Activated CD8-positive, alpha-beta memory T cell treated with anti-CD3 and anti-CD28 coated beads for 4 hours (primary cell): ENCODE measurements at regions not wholly inside any gene's neighbourhood (a gene's known extent, or its start where the extent isn't known, plus 50 kb on each side); places are given as distances from the start of the nearest gene placed in this dataset.
"Not testable (repeated sequence)": the region's sequence is repeated elsewhere in the genome, so short reads cannot be mapped to it uniquely, and the experiment has no call there.

ENCODE experiments used
- DNase-seq, 2 donors: peaks; one replicate each; pipeline ENCODE4 v3.0.0-alpha.2; 2020; ENCODE audit warnings: low read depth in 2 of 2

DNA sequence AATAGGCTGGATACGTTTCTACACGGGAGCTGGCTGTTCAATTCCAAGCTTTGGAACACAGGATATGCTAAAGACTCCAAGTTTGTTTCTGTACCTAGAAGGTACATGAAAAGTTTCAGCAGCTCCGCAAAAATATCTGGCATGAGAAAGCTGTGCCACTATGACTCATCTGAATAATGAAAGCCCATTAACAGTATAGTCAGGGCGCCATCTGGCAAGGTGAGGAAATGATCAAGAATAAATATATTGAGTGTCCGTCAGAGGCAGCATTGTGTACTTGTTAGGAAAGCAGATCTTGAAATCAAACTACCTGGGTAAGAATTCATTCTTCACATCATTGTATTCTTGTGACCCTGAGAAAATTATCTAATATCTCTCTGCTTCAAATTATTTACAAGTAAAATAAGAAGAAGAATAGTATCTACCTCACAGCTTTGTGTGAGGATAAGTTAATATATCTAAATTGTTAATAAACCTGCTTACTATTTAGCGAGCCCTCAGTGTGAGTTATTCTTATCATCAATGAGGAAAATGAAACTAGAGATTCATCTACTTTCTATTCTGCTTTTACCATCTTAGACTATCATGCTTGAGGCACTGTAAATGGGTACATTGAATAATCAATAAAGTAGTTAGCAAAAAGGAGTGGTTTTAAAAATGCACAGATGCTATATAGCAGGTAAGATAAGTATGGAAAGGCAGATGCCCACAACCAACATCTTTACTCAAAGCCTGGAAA is 53.5 kb downstream of the FSCB start:
- no peak for DNase-seq

GRCh38 chr14:44450232-44450631 is 56.9 kb downstream of the FSCB start:
- not testable (repeated sequence) for DNase-seq

DNA sequence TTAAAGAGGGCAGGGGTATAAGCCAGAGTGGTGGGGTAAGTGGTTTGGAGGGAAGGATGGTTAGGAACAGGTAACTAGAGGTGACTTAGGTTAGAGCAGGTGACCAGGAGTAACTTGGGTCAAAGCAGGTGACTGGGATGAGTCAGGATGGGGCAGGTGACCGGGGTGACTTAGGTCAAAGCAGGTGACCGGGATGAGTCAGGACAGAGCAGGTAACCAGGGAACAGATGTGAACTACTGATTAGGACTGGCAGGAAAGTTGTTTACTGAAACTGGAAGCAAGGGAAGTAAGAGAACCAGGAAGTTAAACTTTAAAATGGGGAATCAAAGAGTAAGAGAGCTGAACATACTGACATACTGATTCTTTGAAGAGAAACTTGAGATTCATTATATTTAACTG is 57.4 kb downstream of the FSCB start:
- DNase-seq, result no peak

DNA sequence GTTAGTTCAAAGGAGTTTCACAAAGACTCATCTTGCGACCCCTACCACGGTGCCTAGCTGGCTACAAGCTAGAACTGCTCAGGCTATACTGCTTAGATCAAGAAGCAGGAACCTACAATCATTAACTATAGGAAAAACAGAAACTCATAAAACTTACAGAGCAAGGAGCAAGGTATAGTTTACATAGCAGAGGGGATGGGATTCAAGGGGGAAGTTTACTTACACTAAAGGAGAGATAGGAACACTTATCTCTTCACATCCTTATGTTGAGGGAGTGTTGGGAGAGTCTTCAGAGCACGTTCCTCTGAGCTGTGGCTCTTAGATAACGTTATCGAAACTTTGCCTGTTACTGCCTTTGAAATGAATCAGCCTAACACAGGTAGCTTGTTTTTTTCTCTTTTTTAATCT is 58.1 kb downstream of the FSCB start:
- DNase-seq, result no peak

DNA sequence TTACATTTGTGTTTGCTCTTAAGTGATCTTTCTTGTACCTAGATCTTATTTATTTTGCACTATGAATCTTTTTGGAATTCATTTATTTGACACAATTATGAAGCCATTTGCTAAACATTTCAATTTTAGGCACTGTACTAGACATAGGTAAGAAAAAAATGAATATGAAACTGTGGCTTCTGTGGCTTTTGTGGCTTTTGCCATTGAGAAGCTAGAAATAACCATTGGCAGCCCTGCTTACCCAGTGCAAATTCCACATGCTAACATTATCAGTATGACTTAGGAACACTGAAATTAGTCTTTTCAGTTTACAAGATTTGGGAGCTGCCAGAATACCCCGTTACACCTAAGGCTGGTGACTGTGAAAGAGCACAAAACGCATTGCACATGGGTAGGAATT is 60.1 kb downstream of the FSCB start:
- no peak for DNase-seq

- DNase-seq, result no peak
These were observed 62.6 kb downstream of the FSCB start for GRCh38 chr14:44444454-44444853.

- DNase-seq, result no peak
These were observed 68.1 kb downstream of the FSCB start for GRCh38 chr14:44438936-44439335.

GRCh38 chr14:44438221-44438620 is 68.9 kb downstream of the FSCB start:
- DNase-seq, result no peak

GRCh38 chr14:44436458-44436857 is 70.6 kb downstream of the FSCB start:
- DNase-seq, result no peak

GRCh38 chr14:44428231-44428945 is 78.7 kb downstream of the FSCB start:
- no peak for DNase-seq

- no peak for DNase-seq
These were observed 84.4 kb downstream of the FSCB start for GRCh38 chr14:44422699-44423098.

GRCh38 chr14:44420226-44420625 is 86.9 kb downstream of the FSCB start:
- DNase-seq, result no peak

DNA sequence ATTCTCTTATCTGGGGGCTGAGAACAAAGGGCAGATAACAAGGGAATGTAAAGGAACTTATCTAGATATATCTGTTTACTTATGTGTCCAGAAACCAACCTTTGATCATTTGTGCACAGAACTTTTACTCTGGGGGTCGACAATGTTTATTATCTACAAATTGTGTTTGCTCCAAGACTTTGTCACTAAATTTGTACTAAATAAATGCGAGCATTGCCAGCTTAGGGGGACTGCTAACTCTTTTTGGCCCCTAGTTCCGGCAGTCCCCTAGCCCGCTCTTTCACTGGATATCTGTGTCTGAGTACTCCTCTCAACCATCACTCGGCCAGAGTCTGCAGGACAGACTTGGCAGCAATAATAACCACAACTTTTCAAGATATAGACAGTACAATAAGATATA is 88.2 kb downstream of the FSCB start:
- no peak for DNase-seq

GRCh38 chr14:44417809-44418208 is 89.3 kb downstream of the FSCB start:
- no peak for DNase-seq

GRCh38 chr14:44414646-44415045 is 92.4 kb downstream of the FSCB start:
- no peak for DNase-seq

GRCh38 chr14:44412858-44413569 is 94.1 kb downstream of the FSCB start:
- no peak for DNase-seq

DNA sequence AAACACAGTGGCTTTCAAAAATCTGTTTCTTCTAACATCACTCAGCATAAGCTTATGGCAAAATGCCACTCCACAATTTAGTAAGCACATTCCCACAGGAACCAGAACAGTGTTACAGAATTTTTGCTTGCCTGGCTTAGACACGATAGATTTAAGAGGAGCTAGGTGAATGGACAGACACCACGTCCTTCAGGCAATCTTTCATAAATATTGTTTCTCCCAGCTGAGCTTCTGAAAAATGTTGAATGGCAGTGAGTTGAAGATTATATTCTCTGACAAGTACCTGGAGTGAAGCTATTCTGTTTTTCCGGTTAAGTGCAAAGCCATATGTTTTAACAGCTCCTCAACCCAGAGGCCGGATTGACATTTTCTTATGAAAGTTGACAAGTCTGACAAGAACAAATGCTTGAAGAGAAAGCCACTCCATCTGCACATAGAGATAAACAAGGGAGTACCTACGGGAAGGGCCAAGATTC is 102.0 kb downstream of the FSCB start:
- no peak for DNase-seq

DNA sequence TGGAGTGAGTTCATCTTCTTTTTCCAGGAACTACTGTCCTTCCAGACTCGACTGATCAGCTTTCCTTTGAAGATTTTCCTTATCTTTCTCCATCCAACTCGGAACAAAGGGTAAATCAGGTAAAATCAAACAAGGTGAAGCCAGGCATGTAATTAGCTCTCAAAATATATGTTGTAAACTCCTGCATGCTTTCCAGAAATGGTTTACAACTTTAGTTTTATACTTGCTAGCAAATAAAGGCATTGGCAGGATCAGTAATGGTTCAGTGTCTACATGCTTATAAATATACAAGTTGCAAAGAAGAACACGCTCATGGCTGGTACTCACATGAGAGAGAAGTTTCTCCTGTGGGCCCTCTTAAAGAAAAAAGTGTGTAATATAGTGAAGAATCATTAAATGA is 102.5 kb downstream of the FSCB start:
- no peak for DNase-seq

GRCh38 chr14:44404036-44404435 is 103.0 kb downstream of the FSCB start:
- no peak for DNase-seq

DNA sequence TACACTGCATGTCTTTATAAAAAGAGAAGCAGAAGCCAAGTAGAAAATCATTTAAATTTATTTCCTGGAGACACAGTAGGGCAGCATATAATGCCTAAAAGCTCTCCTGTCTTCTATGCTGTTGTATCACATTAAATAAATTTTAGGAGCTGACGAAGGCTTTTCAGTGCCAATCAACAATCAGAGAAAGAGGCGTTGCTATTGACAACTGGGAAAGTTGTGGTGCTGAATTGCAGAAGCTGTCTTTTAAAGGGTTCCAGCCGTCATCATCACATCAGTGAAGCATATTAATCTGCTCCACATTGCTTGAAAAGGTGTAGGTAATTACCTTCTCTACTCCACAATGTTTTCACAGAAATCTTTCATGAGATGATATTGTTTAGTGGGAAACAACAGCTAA is 103.9 kb downstream of the FSCB start:
- DNase-seq, result no peak

DNA sequence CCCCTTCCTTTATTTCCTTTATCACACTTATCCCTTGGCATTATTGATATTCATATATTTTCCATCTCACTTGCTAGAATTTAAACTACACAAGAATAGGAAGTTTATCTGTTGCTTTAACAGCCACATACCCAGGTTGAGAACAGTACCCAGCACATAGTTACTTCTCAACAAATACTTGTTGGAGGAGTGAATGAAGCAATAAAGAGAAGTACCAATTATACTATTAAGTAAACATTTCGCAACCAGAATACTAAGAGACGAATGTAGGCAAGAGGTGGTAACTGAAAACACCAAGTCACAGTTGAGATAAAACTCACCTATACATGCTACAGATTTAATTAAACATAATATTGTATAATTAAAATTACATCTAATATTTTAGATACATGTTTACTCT is 110.9 kb downstream of the FSCB start:
- DNase-seq, result no peak

GRCh38 chr14:44392984-44393383 is 114.1 kb downstream of the FSCB start:
- no peak for DNase-seq

DNA sequence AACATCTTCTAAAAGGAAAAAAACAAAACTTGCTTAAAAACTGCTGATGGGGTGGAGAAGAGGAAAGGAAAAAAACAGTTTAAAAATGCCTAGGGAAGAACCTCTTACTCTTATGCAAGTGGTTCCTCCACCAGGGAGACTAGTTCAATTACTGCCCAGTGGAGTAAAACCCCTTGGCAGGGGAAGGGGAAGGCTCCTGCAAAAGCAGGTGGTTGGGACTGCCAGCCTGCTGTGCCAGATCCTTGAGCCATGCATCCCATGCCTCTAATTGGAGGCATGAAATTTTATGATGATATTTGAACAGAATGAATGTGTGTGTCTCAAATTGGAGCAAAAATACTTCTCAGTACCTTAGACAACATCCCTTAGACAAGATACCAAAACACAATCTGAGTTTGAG is 118.8 kb downstream of the FSCB start:
- no peak for DNase-seq
